Kidney (tissue), 13 donors: ENCODE measurements at regions not wholly inside any gene's neighbourhood (a gene's known extent, or its start where the extent isn't known, plus 50 kb on each side); places are given as distances from the start of the nearest gene placed in this dataset.

Experiments used
- DNase-seq, 5 donors: peaks; one replicate each; pipeline ENCODE4 v3.0.0-alpha.2; 2013 to 2020
- FAIRE-seq: peaks from 2 replicates; lab custom pipeline; 2012; peaks lifted over from hg19 to GRCh38; lab: Jason Lieb, UNC
- H3K27ac ChIP-seq, 2 donors: one replicate each; pipeline ENCODE4 v1.7.0; 2013; ENCODE audit warnings: low read depth in 2 of 2, low read length in 2 of 2, inconsistent platforms in 1 of 2
- H3K27me3 ChIP-seq: one replicate; pipeline ENCODE4 v1.7.1; 2013; ENCODE audit warnings: low read length, inconsistent platforms; ENCODE audit not compliant: control insufficient read depth, insufficient read depth
- H3K36me3 ChIP-seq, 3 donors: one replicate each; pipeline versions ENCODE4 v1.7.0 to v1.7.1; 2013; ENCODE audit warnings: low read length in 3 of 3, control low read depth in 1 of 3, inconsistent platforms in 1 of 3; ENCODE audit not compliant: insufficient read depth in 3 of 3, control insufficient read depth in 2 of 3
- H3K4me1 ChIP-seq, 3 donors: one replicate each; pipeline versions ENCODE4 v1.7.0 to v1.7.1; 2013; ENCODE audit warnings: low read length in 3 of 3, inconsistent platforms in 1 of 3, low read depth in 1 of 3; ENCODE audit not compliant: control insufficient read depth in 2 of 3, insufficient read depth in 2 of 3
- H3K4me3 ChIP-seq, 3 donors: one replicate each; pipeline versions ENCODE4 v1.7.0 to v1.8.1; 2013; ENCODE audit warnings: low read length in 3 of 3, control low read depth in 1 of 3, inconsistent platforms in 1 of 3
- H3K9ac ChIP-seq, 3 donors: one replicate each; pipeline versions ENCODE4 v1.7.0 to v1.7.1; 2013; ENCODE audit warnings: low read length in 3 of 3, control low read depth in 1 of 3, inconsistent platforms in 1 of 3
- H3K9me3 ChIP-seq, 3 donors: one replicate each; pipeline versions ENCODE4 v1.7.0 to v1.7.1; 2013; ENCODE audit warnings: low read length in 3 of 3, control low read depth in 1 of 3, inconsistent platforms in 1 of 3; ENCODE audit not compliant: control insufficient read depth in 2 of 3, insufficient read depth in 1 of 3
- intact Hi-C: fragments of 100-400 bp; cut with DNase I; formaldehyde crosslinking; loops from one replicate; pipeline ENCODE4 v1.11.1; 2022
- TF ChIP-seq, protein P1 (sequence below): IDR thresholded peaks from 3 replicates; pipeline ENCODE4 v1.5.1; 2012; ENCODE audit warnings: mild to moderate bottlenecking, moderate library complexity, borderline replicate concordance; ENCODE audit not compliant: insufficient read depth; ENCODE audit errors: extremely low read depth
- donor health status: control.
- donor health status: control.
- donor health status: control.
- donor health status: control.
- donor health status: control.
- donor health status: DM: yes; HTN: yes; CAD: no.
- donor health status: Normal renal cell carcinoma (clear cell type).

DNA sequence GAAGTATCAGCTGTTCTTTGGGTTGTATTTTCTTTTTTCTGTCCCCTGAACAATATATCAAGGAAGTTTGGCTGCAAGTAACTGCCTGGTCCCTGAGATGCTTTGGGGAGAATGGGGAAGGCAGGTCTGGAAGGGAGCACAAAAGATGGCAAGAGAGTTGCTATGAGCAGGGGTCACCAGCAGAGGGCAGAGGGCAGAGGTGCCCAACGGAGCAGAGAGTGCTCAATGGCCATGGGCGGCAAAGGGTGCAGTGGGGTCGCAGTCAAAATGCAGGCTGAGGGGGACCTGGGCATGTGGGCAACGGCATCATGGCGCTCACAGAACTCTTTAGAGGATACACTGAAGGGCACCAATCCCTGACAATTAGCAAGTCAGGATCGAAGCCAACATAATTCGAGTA, 107.7 kb upstream of the ATP8B1 start:
- intact Hi-C loops = no loop called here
- no peaks in the 10 kb centered on the region for H3K4me1 ChIP-seq
- H3K27ac ChIP-seq = no peak overlapping the region
- H3K4me3 ChIP-seq = no peak overlapping the region
- DNase-seq = no peak
- H3K27me3 ChIP-seq = no peaks in the 10 kb centered on the region
- TF ChIP-seq, protein P1, sequence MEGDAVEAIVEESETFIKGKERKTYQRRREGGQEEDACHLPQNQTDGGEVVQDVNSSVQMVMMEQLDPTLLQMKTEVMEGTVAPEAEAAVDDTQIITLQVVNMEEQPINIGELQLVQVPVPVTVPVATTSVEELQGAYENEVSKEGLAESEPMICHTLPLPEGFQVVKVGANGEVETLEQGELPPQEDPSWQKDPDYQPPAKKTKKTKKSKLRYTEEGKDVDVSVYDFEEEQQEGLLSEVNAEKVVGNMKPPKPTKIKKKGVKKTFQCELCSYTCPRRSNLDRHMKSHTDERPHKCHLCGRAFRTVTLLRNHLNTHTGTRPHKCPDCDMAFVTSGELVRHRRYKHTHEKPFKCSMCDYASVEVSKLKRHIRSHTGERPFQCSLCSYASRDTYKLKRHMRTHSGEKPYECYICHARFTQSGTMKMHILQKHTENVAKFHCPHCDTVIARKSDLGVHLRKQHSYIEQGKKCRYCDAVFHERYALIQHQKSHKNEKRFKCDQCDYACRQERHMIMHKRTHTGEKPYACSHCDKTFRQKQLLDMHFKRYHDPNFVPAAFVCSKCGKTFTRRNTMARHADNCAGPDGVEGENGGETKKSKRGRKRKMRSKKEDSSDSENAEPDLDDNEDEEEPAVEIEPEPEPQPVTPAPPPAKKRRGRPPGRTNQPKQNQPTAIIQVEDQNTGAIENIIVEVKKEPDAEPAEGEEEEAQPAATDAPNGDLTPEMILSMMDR = no peak
- no peaks in the 10 kb centered on the region for H3K9me3 ChIP-seq
- H3K9ac ChIP-seq = no peak overlapping the region
- H3K36me3 ChIP-seq = no peaks in the 10 kb centered on the region
- no peak for FAIRE-seq

DNA sequence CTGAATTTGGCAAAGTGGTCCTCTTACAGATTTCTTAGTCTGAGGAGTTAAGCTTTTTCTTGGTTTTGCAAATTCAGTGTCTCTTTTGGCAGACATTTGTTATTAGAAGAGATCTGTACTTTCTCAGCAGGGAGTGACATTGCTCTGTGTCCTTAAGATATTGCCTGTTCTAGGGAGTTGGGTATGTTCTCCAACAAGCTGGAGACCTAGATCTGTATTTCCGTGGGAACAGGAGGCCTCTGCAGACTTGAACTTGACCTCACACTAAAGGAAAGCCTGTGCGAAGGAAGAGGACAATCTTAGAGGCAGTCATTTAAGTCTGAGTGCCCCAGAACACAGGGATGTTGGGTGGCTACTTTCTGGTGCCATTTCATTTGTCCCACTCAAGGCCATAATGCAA, 107.0 kb upstream of the ATP8B1 start:
- Histone ChIP-seq H3K9ac (no peak overlapping the region), H3K9me3 (no peaks in the 10 kb centered on the region), H3K27ac (no peak overlapping the region), H3K36me3 (no peaks in the 10 kb centered on the region), H3K27me3 (no peaks in the 10 kb centered on the region), H3K4me3 (no peak overlapping the region), H3K4me1 (no peaks in the 10 kb centered on the region)
- TF ChIP-seq, protein P1 = no peak
- FAIRE-seq (no peak), DNase-seq (no peak)
- intact Hi-C loops = no loop called here

DNA sequence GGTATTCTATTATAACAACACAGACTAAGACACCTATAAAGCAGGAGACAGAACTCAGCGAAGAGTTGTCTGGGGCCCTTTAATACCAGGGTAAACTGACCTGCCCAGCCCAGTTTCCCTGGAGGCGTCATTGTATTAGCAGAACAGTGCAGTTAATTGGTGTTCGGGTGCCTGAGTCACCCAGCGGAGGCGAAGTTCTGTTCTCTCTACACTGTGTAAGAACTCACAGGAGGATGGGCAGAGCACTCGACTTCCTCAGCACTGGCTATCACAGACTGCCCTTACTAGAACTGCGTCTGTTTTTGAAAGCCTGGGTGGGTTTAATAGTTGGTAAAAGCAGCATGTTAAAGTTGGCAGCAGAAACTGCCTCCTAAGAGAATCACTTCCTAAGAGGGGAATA, 106.5 kb upstream of the ATP8B1 start:
- DNase-seq (no peak), FAIRE-seq (no peak)
- TF ChIP-seq, protein P1 = no peak
- no peaks in the 10 kb centered on the region for H3K4me1 ChIP-seq
- H3K9me3 ChIP-seq = no peaks in the 10 kb centered on the region
- intact Hi-C loops = no loop called here
- H3K4me3 ChIP-seq = no peak overlapping the region
- no peaks in the 10 kb centered on the region for H3K36me3 ChIP-seq
- H3K27me3 ChIP-seq = no peaks in the 10 kb centered on the region
- no peak overlapping the region for H3K9ac ChIP-seq
- H3K27ac ChIP-seq = no peak overlapping the region

DNA sequence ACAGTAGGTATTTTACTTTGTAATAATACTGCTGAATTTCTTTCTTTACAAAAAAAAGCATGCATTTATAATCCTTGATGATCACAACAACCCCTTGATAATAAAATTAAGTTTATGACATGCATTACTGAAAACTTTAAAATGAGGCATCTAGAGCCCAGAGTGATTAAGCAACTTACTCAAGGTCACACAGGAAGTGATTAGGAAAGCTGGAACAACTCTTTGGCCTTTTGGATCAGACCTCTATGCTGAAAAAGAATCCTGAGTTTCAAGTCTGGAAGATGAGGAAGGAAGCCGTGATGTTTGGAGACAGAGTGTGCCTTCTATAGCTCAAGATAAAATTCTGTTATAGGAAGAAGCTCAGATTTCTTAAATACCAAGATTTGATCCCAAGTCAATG, 105.0 kb upstream of the ATP8B1 start:
- H3K27me3 ChIP-seq = no peaks in the 10 kb centered on the region
- no peaks in the 10 kb centered on the region for H3K4me1 ChIP-seq
- H3K27ac ChIP-seq = no peak overlapping the region
- intact Hi-C loops = no loop called here
- no peak overlapping the region for H3K9ac ChIP-seq
- no peaks in the 10 kb centered on the region for H3K36me3 ChIP-seq
- FAIRE-seq (no peak), DNase-seq (no peak)
- H3K4me3 ChIP-seq = no peak overlapping the region
- TF ChIP-seq, protein P1 = no peak
- H3K9me3 ChIP-seq = no peaks in the 10 kb centered on the region
